NOMO-1 treated with DMSO at 0.1 percent for 48 hours (cell line): ENCODE measurements at regions not wholly inside any gene's neighbourhood (a gene's known extent, or its start where the extent isn't known, plus 50 kb on each side); places are given as distances from the start of the nearest gene placed in this dataset.
A peak's percentile ranks its signal among the peaks of the same experiment; 100 is the strongest.

Experiments used
- DNase-seq: peaks from one replicate; lab custom pipeline; 2025; ENCODE audit not compliant: unreplicated experiment; lab: John Stamatoyannopoulos, UW

DNA sequence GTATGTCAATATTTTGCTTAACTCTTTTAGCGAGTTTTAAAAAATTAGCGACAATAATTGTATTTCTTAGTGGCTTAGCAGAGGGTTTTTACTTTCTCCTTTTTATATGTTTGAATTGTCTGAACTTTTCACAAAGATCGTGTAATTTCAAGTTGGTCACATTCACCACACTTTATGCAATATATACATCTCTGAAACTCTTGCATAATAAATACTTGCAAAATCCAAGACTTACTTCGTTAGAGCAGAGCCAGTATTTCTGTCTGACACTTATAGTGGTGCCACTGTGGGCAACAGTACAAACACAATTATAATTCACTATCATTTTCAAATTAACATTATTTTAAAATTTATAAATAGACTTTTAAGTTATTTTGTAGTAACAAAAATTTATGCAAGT, 62.0 kb downstream of the SUCNR1 start:
- DNase-seq: peak; percentile 95

DNA sequence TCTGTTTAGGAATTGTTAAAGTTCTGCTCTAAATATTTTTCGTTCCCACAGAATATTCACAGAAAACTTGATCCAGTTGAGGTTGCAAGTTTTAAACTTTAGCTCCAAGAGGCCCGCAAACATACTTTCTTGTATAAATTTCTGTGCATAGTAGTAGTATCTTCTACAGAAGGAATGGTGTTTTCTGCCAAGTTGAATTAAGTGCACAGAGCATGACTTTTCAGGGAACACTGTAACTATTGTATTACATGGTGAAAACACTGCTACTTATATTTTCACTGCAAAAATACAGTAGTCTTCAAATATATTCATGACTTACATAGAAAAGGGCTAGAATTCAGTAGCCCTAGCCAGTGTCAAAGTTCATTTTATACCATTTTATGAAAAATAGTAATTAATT, 67.0 kb downstream of the SUCNR1 start:
- no peak for DNase-seq

DNA sequence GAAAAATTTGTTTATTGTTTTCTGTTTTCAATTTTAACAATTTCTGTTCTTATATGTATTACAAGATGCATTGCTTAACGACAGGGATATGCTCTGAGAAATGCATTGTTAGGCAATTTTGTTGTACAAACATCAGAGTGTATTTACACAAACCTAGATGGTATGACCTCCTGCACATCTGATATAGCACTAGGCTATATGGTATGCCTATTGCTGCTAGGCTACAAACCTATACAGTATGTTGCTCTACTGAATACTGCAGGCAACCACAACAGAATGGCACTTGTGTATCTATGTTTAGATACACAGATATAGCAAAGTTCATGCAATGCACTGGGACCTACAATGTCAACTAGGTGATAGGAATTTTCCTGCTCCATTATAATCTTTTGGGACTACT, 70.1 kb downstream of the SUCNR1 start:
- no peak for DNase-seq

- no peak for DNase-seq
Measured at GRCh38 chr3:151944356-151944755, 70.9 kb downstream of the SUCNR1 start.

DNA sequence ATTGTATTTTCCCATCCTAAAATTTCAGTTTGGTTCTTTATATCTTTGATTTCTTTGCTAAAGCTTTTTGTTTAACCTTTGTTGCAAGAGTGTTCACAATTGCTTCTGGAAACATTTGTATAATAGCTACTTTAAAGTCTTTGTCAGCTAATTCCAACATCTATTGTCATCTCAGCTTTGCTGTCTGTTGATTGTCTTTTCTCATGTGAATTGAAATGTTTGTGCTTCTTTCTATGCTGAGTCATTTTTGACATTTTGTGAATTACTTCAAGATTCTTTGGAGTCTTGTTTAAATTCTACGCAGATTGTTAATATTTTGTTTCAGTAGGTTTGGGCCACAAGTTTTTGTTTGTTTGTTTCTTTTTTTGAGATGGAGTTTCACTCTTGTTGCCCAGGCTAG, 73.2 kb downstream of the SUCNR1 start:
- DNase-seq: no peak

- no peak for DNase-seq
Measured at GRCh38 chr3:151949706-151950105, 76.3 kb downstream of the SUCNR1 start.

- no peak for DNase-seq
Measured at GRCh38 chr3:151955356-151955755, 81.9 kb downstream of the SUCNR1 start.

DNA sequence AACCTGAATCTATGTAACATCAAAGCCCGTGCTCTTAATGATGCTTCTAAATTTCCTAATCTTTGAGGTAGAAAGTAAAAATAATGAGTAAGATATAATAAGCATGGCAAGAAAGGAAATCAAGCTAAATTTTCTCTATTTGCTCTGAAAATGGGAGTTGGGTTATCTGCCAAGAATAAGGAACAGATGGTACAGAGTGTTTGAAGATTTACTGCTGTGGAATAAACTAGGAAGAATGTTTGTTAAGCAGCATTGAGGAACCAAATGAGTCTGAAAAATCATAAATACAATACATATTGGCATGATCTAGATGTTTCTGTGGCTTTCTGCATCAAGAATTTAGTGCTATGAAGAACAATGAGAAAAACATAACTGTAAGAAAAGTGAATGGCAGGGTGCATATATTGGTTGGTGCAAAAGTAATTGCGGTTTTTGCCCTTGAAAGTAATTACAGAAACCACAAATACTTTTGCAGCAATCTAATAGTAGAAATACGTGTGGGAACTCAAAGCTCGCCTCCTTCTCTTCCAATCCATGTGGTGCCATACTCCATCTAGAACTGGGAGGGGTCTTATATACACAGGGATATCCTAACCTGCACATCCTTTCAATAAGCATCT, 87.6 kb downstream of the SUCNR1 start:
- DNase-seq: no peak

DNA sequence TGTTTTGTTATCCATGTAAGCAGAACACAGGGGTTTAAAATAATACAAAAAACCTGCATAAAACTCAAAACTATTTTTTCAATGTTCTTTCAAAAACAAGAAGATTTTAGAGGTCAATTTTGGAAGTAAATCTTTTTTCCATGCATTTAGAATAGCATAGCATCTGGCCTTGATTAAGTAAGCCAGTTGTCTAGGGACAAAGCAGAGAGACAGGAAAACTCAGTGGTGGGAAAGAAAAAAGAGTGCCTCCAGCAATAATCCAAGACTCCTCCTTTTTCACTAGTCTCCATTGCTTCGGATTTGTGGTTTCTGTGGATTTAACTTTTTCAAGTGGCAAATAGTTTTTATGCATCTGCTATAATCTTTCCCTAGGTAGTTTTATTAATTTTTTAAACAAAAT, 88.9 kb downstream of the SUCNR1 start:
- DNase-seq: no peak

DNA sequence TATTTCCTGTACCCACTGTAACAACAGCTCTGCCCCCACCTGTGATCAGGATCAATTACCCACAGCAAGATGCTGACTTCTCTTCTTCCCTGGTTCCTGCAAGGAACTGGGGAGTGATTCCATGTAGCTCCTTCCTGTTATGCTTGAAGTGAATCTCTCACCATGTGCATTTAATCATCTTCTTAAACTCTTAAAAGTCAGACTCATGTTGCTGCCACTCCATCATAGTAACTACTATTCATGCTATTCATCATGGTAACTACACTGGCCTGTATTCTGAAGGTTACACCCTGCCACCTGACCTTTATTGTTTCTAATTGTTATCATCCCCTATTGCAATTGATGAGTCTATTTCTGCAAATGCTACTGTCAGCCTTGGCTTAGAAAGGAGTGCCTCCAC, 89.5 kb downstream of the SUCNR1 start:
- DNase-seq: no peak

DNA sequence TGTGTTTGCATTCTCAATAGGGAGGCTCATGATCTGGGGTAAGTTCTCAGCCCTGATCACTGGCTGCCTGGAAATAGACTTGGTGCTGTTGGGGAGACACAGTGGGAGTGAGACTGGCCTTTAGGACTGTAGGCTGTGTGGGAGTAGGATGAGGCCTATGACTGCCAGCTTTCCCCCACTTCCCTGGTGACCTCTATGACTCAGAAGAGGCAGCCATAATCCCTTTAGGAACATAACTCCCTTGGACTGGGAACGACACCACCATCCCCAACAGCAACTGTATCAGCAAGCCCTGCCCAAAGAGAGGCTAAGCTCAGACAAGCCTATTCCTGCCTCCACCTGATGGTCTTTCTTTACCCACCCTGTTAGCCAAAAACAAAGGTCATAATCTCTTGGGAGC, 91.3 kb downstream of the SUCNR1 start:
- no peak for DNase-seq

- DNase-seq: no peak
Measured at GRCh38 chr3:151969026-151969642, 95.7 kb downstream of the SUCNR1 start.

- no peak for DNase-seq
Measured at GRCh38 chr3:151971814-151972579, 98.6 kb downstream of the SUCNR1 start.

- DNase-seq: no peak
Measured at GRCh38 chr3:151974067-151974466, 100.6 kb downstream of the SUCNR1 start.

GRCh38 chr3:151976211-151977050, 103.0 kb downstream of the SUCNR1 start:
- peak; percentile 46 for DNase-seq

DNA sequence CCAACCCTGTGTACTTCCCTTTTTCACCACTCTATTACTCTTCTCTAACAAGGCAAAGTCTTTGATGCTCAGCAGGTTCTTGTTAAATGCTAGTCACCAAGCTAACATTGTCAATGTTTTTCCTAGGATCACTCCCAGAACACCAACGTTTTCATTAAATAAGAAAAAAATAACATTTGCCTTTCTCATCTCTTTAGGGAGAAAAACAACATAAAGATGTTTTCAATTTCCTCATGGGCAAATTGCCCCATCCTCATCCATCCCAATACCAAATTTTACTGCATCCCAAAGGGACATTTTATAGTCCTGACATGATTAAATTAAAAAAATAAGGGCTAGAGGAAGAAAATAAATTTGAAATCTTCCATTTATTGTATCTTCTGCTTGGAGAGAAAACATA, 106.5 kb downstream of the SUCNR1 start:
- DNase-seq: peak; percentile 11

- DNase-seq: no peak
Measured at GRCh38 chr3:151983538-151983937, 110.1 kb downstream of the SUCNR1 start.

GRCh38 chr3:151985787-151986430, 112.5 kb downstream of the SUCNR1 start:
- DNase-seq: no peak

DNA sequence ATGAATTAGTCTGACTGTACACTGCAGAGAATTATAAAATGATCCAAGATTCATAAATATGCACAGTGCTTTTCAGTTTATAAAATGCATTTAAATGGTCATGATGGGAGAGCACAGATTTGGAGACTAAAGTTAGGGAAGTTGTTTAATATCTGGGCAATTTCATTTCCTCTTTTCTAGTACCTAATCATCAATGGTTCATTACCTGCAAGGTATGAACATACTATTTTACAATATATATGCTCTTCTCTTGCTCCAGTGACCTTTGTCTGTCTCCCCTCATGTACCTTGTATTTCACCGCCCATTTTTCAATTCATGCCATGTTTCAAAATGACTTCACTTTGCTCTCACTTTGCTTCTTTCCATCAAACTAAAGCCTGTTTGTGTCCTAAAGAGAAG, 114.5 kb downstream of the SUCNR1 start:
- peak; percentile 41 for DNase-seq

DNA sequence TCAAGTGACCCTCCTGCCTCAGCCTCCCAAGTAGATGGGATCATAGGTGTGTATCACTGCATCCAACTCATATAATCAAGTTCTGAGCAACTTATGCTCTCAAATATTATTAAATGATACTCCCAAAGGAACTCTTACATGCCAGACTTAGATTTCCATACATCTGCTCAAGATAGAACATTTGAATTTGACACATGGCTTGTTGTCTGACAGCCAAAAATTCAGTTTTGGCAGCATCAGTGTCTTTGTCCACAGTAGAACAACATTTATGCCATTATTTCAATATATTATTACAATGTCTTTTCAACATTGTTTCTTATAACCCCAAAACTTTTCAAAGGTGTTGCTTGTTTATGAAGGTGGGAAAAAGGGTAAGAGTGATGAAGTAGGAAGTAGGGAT, 116.2 kb downstream of the SUCNR1 start:
- no peak for DNase-seq
